A549 (cell line): ENCODE measurements at regions not wholly inside any gene's neighbourhood (a gene's known extent, or its start where the extent isn't known, plus 50 kb on each side); places are given as distances from the start of the nearest gene placed in this dataset.

ENCODE experiments used
- ATAC-seq, 2 experiments: fragments of 200-7000 bp in 1 of 2; fragments of >200 bp in 1 of 2; cut with Nextera tagmentation in 1 of 2; cut with Tn5 transposase in 1 of 2; 3 replicates each; pipeline versions ENCODE4 v1.8.0 to v1.9.1; 2018 to 2020; ENCODE audit warnings: mild to moderate bottlenecking in 1 of 2, moderate library complexity in 1 of 2
- CTCF ChIA-PET: fragments of 300-600 bp; sonication (Branson Sonifier 250); formaldehyde crosslinking; extraction: SDS; loops from one replicate; lab custom pipeline; 2021; ENCODE audit warnings: antibody characterized with exemption, inconsistent platforms; lab: Yijun Ruan, JAX
- POLR2A ChIA-PET: fragments of 350-600 bp; formaldehyde crosslinking; extraction: SDS; loops from one replicate; lab custom pipeline; 2021; ENCODE audit warnings: antibody characterized with exemption, inconsistent platforms; lab: Yijun Ruan, JAX
- DNase-seq, 2 experiments: peaks; one replicate each; pipeline versions ENCODE4 v3.0.0 to v3.0.0-alpha.2; 2011 to 2016; ENCODE audit warnings: low read depth in 1 of 2, low spot score in 1 of 2
- FAIRE-seq: peaks from 2 replicates; lab custom pipeline; 2011; peaks lifted over from hg19 to GRCh38; lab: Jason Lieb, UNC
- H3K27ac ChIP-seq, 2 experiments: fragments of >200 bp; sonication (Bioruptor Twin); formaldehyde crosslinking; 3 replicates each; pipeline ENCODE4 v1.5.1; 2016 to 2017
- H3K4me1 ChIP-seq: fragments of >200 bp; sonication (Bioruptor Twin); formaldehyde crosslinking; 3 replicates; pipeline ENCODE4 v1.6.1; 2016
- H3K4me2 ChIP-seq: fragments of >200 bp; sonication (Bioruptor Twin); formaldehyde crosslinking; 3 replicates; pipeline ENCODE4 v1.6.1; 2016
- H3K4me3 ChIP-seq: fragments of >200 bp; sonication (Bioruptor Twin); formaldehyde crosslinking; 3 replicates; pipeline ENCODE4 v1.5.1; 2016
- H3K9me3 ChIP-seq: fragments of >200 bp; sonication (Bioruptor Twin); formaldehyde crosslinking; 3 replicates; pipeline ENCODE4 v1.6.1; 2016
- ATOH8 ChIP-seq: fragments of 250-450 bp; sonication (Bioruptor Pico); IDR thresholded peaks from 2 replicates; pipeline ENCODE4 v1.5.0; 2020; ENCODE audit warnings: low read depth, mild to moderate bottlenecking, moderate library complexity
- CBX2 ChIP-seq: fragments of 200-600 bp; sonication (generic); IDR thresholded peaks from 2 replicates; pipeline ENCODE4 v1.6.1; 2016; ENCODE audit warnings: low read depth, mild to moderate bottlenecking, borderline replicate concordance
- CEBPB ChIP-seq, 2 experiments: fragments of >200 bp in 1 of 2; sonication (Bioruptor Twin) in 1 of 2; formaldehyde crosslinking in 1 of 2; IDR thresholded peaks; 2 replicates each; pipeline ENCODE4 v1.6.1; 2012 to 2016
- CHD2 ChIP-seq: fragments of 150-350 bp; IDR thresholded peaks from 2 replicates; pipeline ENCODE4 v1.6.1; 2014; ENCODE audit warnings: low read length; ENCODE audit not compliant: partially characterized antibody
- CHD4 ChIP-seq: fragments of 200-600 bp; sonication (generic); IDR thresholded peaks from 2 replicates; pipeline ENCODE4 v1.6.1; 2016; ENCODE audit warnings: antibody characterized with exemption, mild to moderate bottlenecking, borderline replicate concordance
- CTCF ChIP-seq: fragments of >200 bp; sonication (Bioruptor Twin); formaldehyde crosslinking; IDR thresholded peaks from 3 replicates; pipeline ENCODE4 v1.5.1; 2016
- EHMT2 ChIP-seq: fragments of 200-600 bp; sonication (generic); IDR thresholded peaks from 2 replicates; pipeline ENCODE4 v1.6.1; 2016; ENCODE audit warnings: antibody characterized with exemption, low read depth, mild to moderate bottlenecking, moderate library complexity
- ELK1 ChIP-seq: fragments of 150-350 bp; IDR thresholded peaks from 2 replicates; pipeline ENCODE4 v1.6.1; 2014; ENCODE audit warnings: low read depth, mild to moderate bottlenecking, low read length
- ESRRA ChIP-seq: fragments of 150-350 bp; IDR thresholded peaks from 2 replicates; pipeline ENCODE4 v1.6.1; 2014; ENCODE audit warnings: mild to moderate bottlenecking, low read length, borderline replicate concordance
- GATA3 ChIP-seq: IDR thresholded peaks from 2 replicates; pipeline ENCODE4 v1.6.1; 2012; ENCODE audit warnings: borderline replicate concordance
- HOXA7 ChIP-seq: fragments of 250-450 bp; sonication (Bioruptor Pico); IDR thresholded peaks from 2 replicates; pipeline ENCODE4 v1.5.0; 2020; ENCODE audit warnings: mild to moderate bottlenecking, moderate library complexity
- HOXB13 ChIP-seq: fragments of 250-450 bp; sonication (Bioruptor Pico); IDR thresholded peaks from 2 replicates; pipeline ENCODE4 v1.5.0; 2020; ENCODE audit warnings: low read depth, mild to moderate bottlenecking, moderate library complexity
- KDM1A ChIP-seq: fragments of 200-600 bp; sonication (generic); IDR thresholded peaks from 2 replicates; pipeline ENCODE4 v1.6.1; 2016; ENCODE audit warnings: low read depth, mild to moderate bottlenecking
- KDM5A ChIP-seq: fragments of 200-600 bp; sonication (generic); IDR thresholded peaks from 2 replicates; pipeline ENCODE4 v1.6.1; 2016; ENCODE audit warnings: antibody characterized with exemption, mild to moderate bottlenecking
- NFE2L2 ChIP-seq: fragments of 150-350 bp; conservative IDR thresholded peaks from 2 replicates; pipeline ENCODE4 v1.6.1; 2014; ENCODE audit warnings: low read length
- NR3C1 ChIP-seq: fragments of >200 bp; sonication (Bioruptor Twin); formaldehyde crosslinking; IDR thresholded peaks from 3 replicates; pipeline ENCODE4 v1.6.1; 2017
- POLR2A ChIP-seq: IDR thresholded peaks from 2 replicates; pipeline ENCODE4 v1.6.1; 2012; ENCODE audit warnings: mild to moderate bottlenecking, low read length
- RAD21 ChIP-seq, 2 experiments: fragments of >200 bp in 1 of 2; sonication (Bioruptor Twin) in 1 of 2; formaldehyde crosslinking in 1 of 2; IDR thresholded peaks in 1 of 2; conservative IDR thresholded peaks in 1 of 2; 2 replicates in 1 of 2; 3 replicates in 1 of 2; pipeline ENCODE4 v1.6.1; 2012 to 2018; ENCODE audit warnings: inconsistent platforms in 1 of 2
- RARB ChIP-seq: fragments of 250-450 bp; sonication (Bioruptor Pico); IDR thresholded peaks from 2 replicates; pipeline ENCODE4 v1.8.0; 2021; ENCODE audit warnings: mild to moderate bottlenecking, moderate library complexity
- RCOR1 ChIP-seq: fragments of 150-350 bp; IDR thresholded peaks from 2 replicates; pipeline ENCODE4 v1.6.1; 2014; ENCODE audit warnings: antibody characterized with exemption, low read length, low read depth
- REST ChIP-seq: fragments of 200-600 bp; sonication (generic); IDR thresholded peaks from 2 replicates; pipeline ENCODE4 v1.6.1; 2016; ENCODE audit warnings: antibody characterized with exemption, mild to moderate bottlenecking, moderate library complexity
- SMC3 ChIP-seq: fragments of >200 bp; sonication (Bioruptor Twin); formaldehyde crosslinking; IDR thresholded peaks from 3 replicates; pipeline ENCODE4 v1.6.1; 2018; ENCODE audit warnings: inconsistent platforms
- SREBF2 ChIP-seq: fragments of 450-650 bp; IDR thresholded peaks from 2 replicates; pipeline ENCODE4 v1.6.1; 2014; ENCODE audit warnings: mild to moderate bottlenecking, moderate library complexity
- ZFP36 ChIP-seq: fragments of 450-650 bp; IDR thresholded peaks from 2 replicates; pipeline ENCODE4 v1.6.1; 2014; ENCODE audit warnings: borderline replicate concordance; ENCODE audit not compliant: partially characterized antibody
- ZSCAN20 ChIP-seq: fragments of 250-450 bp; sonication (Bioruptor Pico); IDR thresholded peaks from 2 replicates; pipeline ENCODE4 v1.8.0; 2022; ENCODE audit warnings: mild to moderate bottlenecking, moderate library complexity
- WGBS: methylation state at CpG from one replicate; pipeline ENCODE4 v1.1.6; 2017; ENCODE audit errors: missing lambda C conversion rate; 5-methylcytosine and 5-hydroxymethylcytosine counted together

- H3K27ac ChIP-seq = no peak overlapping the region
- no peaks in the 10 kb centered on the region for H3K4me1 ChIP-seq
- no peak overlapping the region for H3K4me3 ChIP-seq
- DNase-seq = no peak
- no peak overlapping the region for H3K4me2 ChIP-seq
- TF ChIP-seq ZSCAN20 (CRISPR knock-in tag) (no peak), EHMT2 (no peak), SREBF2 (no peak), HOXB13 (CRISPR knock-in tag) (no peak), CHD2 (no peak), KDM5A (no peak), ATOH8 (CRISPR knock-in tag) (no peak), HOXA7 (CRISPR knock-in tag) (no peak), RAD21 (conservative IDR thresholded peaks at IDR 0.05 in 1 of 2, IDR thresholded peaks at IDR 0.05 in 1 of 2) (no peak), SMC3 (no peak), CTCF (no peak), REST (no peak), ELK1 (no peak), NFE2L2 (no peak), ZFP36 (no peak), RARB (CRISPR knock-in tag) (no peak), NR3C1 (no peak), CEBPB (IDR thresholded peaks at IDR 0.05) (no peak), GATA3 (no peak)
- ChIA-PET CTCF (no interaction called here), POLR2A (no interaction called here)
- no peaks in the 10 kb centered on the region for H3K9me3 ChIP-seq
- no peak for FAIRE-seq
- no peak for ATAC-seq
- WGBS = 17% methylated on average over 5 of the region's 5 CpGs
Observed at GRCh38 chr10:121312587-121312986, 285.7 kb downstream of the FGFR2 start.

GRCh38 chr10:121313119-121313875 is 284.9 kb downstream of the FGFR2 start:
- H3K27ac ChIP-seq = no peak overlapping the region
- no peak for FAIRE-seq
- ATAC-seq = no peak
- H3K4me3 ChIP-seq = no peak overlapping the region
- no peak overlapping the region for H3K4me2 ChIP-seq
- POLR2A ChIA-PET = no interaction called here
- DNase-seq = no peak
- no peaks in the 10 kb centered on the region for H3K9me3 ChIP-seq
- WGBS = 26% methylated on average over 17 of the region's 17 CpGs
- CTCF ChIA-PET = no interaction called here
- no peaks in the 10 kb centered on the region for H3K4me1 ChIP-seq
- TF ChIP-seq CBX2 = no peak
- TF ChIP-seq REST = no peak
- TF ChIP-seq CHD4 = no peak
- TF ChIP-seq NR3C1 = no peak
- no peak for TF ChIP-seq ESRRA
- TF ChIP-seq POLR2A = no peak
- TF ChIP-seq ZSCAN20 (CRISPR knock-in tag) = no peak
- no peak for TF ChIP-seq RCOR1
- TF ChIP-seq KDM1A = no peak
